BLaER1 (cell line): ENCODE measurements at regions not wholly inside any gene's neighbourhood (a gene's known extent, or its start where the extent isn't known, plus 50 kb on each side); places are given as distances from the start of the nearest gene placed in this dataset.
"Not testable (repeated sequence)": the region's sequence is repeated elsewhere in the genome, so short reads cannot be mapped to it uniquely, and the experiment has no call there.

Experiments used
- H3K27ac ChIP-seq: shearing (Covaris generic); formaldehyde crosslinking; 2 replicates; pipeline ENCODE4 v1.8.1; 2022
- H3K27me3 ChIP-seq: shearing (Covaris generic); formaldehyde crosslinking; 2 replicates; pipeline ENCODE4 v1.8.1; 2022
- H3K36me3 ChIP-seq: shearing (Covaris generic); formaldehyde crosslinking; 2 replicates; pipeline ENCODE4 v1.8.1; 2022
- H3K4me1 ChIP-seq: shearing (Covaris generic); formaldehyde crosslinking; 2 replicates; pipeline ENCODE4 v1.8.1; 2022
- H3K4me2 ChIP-seq: shearing (Covaris generic); formaldehyde crosslinking; 2 replicates; pipeline ENCODE4 v1.8.1; 2022
- H3K4me3 ChIP-seq: shearing (Covaris generic); formaldehyde crosslinking; 2 replicates; pipeline ENCODE4 v1.8.1; 2022
- H3K9ac ChIP-seq: shearing (Covaris generic); formaldehyde crosslinking; 2 replicates; pipeline ENCODE4 v1.8.1; 2022
- H3K9me3 ChIP-seq: shearing (Covaris generic); formaldehyde crosslinking; 2 replicates; pipeline ENCODE4 v1.8.1; 2022
- H4K20me1 ChIP-seq: shearing (Covaris generic); formaldehyde crosslinking; 2 replicates; pipeline ENCODE4 v1.8.1; 2022
- Cebpa-rat ChIP-seq: shearing (Covaris generic); IDR thresholded peaks from 2 replicates; pipeline ENCODE4 v1.8.1; 2022

DNA sequence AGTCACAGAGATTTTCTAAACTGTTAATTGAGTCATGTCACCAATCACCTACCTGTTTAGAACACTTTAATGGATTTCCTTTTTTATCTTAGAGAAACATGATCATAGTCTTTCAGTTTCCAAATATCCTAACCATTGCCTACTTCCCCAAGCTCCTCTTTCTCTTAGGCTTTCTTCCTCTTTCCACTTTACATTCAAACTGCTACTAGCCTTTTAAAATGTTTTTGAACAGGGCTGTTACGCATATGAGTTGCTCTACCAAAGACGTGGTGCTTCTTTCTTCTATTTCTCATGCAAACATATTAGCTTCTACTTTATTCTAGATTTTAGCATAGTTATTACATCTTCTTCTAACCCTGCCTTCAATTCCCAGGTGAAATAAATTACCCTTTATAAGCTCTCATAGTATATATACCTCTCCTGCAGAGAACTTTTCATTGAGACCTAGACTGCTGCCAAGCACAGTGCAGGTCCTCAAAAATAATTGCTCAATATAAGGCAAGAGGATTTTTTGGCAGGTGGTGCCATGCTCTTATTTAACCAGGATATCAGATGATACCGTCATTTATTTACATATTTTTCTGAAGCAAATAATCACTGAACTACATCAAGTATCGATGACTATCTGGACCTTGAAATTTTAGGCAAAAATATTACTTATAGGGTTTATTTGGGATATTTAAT, 937.1 kb downstream of the TSN start:
- no peaks in the 10 kb centered on the region for H3K4me1 ChIP-seq
- H3K4me2 ChIP-seq = no peak overlapping the region
- H4K20me1 ChIP-seq = no peaks in the 10 kb centered on the region
- no peak overlapping the region for H3K4me3 ChIP-seq
- H3K9me3 ChIP-seq = no peaks in the 10 kb centered on the region
- TF ChIP-seq Cebpa-rat = no peak
- H3K27me3 ChIP-seq = no peaks in the 10 kb centered on the region
- H3K9ac ChIP-seq = no peak overlapping the region
- no peak overlapping the region for H3K27ac ChIP-seq
- no peaks in the 10 kb centered on the region for H3K36me3 ChIP-seq

DNA sequence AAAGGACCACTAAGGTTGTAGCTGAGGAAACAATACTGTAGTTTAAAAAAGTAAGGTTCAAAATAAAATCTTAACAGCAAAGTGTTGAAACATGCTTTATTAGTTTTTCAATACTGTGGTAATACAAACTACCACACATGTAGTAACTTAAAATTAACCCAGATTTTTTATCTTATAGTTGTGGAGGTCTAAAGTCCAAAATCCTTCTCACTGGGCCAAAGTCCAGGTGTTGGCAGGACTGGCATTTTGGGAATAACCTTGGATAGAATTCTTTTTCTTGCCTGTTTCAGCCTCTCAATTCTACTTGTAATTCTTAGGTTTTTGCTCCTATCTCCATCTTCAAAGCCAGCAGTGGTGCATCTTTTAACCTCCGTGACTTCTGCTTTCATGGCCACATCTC, 942.0 kb downstream of the TSN start:
- no peak for TF ChIP-seq Cebpa-rat
- Histone ChIP-seq H3K27me3 (no peaks in the 10 kb centered on the region), H4K20me1 (no peaks in the 10 kb centered on the region), H3K27ac (no peak overlapping the region), H3K4me1 (no peaks in the 10 kb centered on the region), H3K36me3 (no peaks in the 10 kb centered on the region), H3K9ac (no peak overlapping the region), H3K9me3 (no peaks in the 10 kb centered on the region), H3K4me3 (no peak overlapping the region), H3K4me2 (no peak overlapping the region)

DNA sequence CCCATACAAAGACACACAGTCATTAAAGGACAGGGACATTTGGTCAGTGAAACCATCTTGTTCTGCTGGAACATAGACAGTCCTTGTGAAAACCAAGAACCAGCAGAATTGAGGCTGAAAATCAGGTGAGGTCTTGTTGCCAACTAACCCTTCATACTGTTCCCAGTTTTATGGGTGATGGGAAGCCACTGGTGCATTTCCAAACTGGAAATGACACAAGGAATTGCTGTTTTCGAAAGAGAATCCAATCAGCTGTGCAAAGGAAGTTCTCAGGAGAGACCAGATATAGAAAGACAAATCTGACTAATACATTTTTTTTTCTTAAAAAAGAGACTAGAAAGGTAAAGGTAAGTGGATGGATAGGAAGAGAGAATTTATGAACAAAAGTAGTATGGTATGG, 948.2 kb downstream of the TSN start:
- no peak for TF ChIP-seq Cebpa-rat

DNA sequence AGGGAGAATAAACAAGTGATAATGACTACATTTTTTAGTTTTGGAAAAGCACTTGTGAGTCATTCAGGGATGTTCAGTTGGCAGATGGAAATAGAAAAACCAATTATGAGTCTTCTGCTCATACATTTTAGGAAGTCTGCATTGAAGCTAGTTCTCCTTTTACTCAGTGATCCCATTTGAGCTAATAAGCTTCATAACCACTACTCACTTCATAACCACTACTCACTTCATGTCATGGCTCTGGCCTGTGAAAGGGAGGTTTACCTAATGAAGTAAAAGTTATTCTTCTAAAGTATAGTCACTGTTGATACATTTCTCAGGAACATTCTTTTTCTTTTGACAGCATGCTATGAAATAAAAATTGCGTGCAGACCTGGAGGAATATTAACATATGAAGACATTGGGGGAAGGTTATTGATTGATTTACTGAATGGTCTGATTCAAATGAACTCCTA, 948.7 kb downstream of the TSN start:
- H3K27ac ChIP-seq = no peak overlapping the region
- H3K4me1 ChIP-seq = no peaks in the 10 kb centered on the region
- H4K20me1 ChIP-seq = no peaks in the 10 kb centered on the region
- H3K36me3 ChIP-seq = no peaks in the 10 kb centered on the region
- H3K27me3 ChIP-seq = no peaks in the 10 kb centered on the region
- no peak overlapping the region for H3K4me2 ChIP-seq
- no peaks in the 10 kb centered on the region for H3K9me3 ChIP-seq
- H3K9ac ChIP-seq = no peak overlapping the region
- no peak overlapping the region for H3K4me3 ChIP-seq
- TF ChIP-seq Cebpa-rat = no peak

More for the DNA sequence above, 948.2 kb downstream of the TSN start:
- Histone ChIP-seq H3K27me3 (no peaks in the 10 kb centered on the region), H3K36me3 (no peaks in the 10 kb centered on the region), H3K4me2 (no peak overlapping the region), H4K20me1 (no peaks in the 10 kb centered on the region), H3K4me1 (no peaks in the 10 kb centered on the region), H3K9ac (no peak overlapping the region), H3K9me3 (no peaks in the 10 kb centered on the region), H3K27ac (no peak overlapping the region), H3K4me3 (no peak overlapping the region)

DNA sequence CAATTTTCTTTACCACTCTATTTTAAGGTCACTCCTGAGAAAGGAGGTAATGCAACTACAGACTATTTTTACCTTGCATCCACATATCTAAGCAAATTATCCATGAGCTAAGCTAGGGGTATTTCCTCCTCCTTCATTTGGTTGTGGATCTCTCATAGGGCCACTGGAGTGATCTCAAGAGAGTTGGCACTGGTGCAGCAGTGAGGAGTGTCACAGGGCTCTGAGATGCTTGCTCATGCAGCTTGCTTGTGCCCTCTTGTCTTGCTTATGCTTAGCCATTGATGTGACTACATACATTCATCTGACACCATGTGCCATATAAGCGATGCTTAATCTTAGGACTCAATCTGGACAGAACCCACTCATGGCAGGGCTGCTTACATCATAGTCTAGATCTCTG, 950.3 kb downstream of the TSN start:
- no peaks in the 10 kb centered on the region for H3K27me3 ChIP-seq
- H3K27ac ChIP-seq = no peak overlapping the region
- no peak overlapping the region for H3K4me2 ChIP-seq
- H3K9me3 ChIP-seq = no peaks in the 10 kb centered on the region
- H3K36me3 ChIP-seq = no peaks in the 10 kb centered on the region
- H3K4me1 ChIP-seq = no peaks in the 10 kb centered on the region
- no peaks in the 10 kb centered on the region for H4K20me1 ChIP-seq
- no peak overlapping the region for H3K4me3 ChIP-seq
- H3K9ac ChIP-seq = no peak overlapping the region
- no peak for TF ChIP-seq Cebpa-rat

DNA sequence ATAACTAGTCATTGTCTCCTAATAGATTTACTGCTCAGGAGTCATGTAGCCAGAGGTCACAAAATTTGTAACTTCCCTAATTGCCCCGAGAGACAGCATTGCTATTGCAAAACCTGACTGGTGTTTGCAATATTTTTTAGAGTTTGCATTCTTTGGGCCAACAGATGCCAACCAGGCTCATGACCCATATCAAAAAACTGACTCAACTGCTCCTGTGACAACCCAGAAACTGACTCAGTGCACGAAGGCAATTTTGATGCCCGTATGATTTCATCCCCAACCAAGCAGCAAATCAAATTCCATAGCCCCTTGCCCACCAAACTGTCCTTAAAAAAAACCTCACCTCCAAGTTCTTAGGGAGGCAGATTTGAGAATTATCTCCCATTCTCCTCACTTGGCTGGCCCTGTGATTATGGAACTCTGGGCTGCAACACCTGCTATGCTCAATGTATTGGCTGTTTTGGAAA, 951.3 kb downstream of the TSN start:
- Histone ChIP-seq H4K20me1 (no peaks in the 10 kb centered on the region), H3K4me3 (no peak overlapping the region), H3K27me3 (no peaks in the 10 kb centered on the region), H3K36me3 (no peaks in the 10 kb centered on the region), H3K9ac (no peak overlapping the region), H3K9me3 (0 out of 2 replicates have a peak, but pooled peaks cover 8% of the 10 kb centered on the region), H3K4me2 (no peak overlapping the region), H3K27ac (no peak overlapping the region), H3K4me1 (no peaks in the 10 kb centered on the region)
- TF ChIP-seq Cebpa-rat = no peak

DNA sequence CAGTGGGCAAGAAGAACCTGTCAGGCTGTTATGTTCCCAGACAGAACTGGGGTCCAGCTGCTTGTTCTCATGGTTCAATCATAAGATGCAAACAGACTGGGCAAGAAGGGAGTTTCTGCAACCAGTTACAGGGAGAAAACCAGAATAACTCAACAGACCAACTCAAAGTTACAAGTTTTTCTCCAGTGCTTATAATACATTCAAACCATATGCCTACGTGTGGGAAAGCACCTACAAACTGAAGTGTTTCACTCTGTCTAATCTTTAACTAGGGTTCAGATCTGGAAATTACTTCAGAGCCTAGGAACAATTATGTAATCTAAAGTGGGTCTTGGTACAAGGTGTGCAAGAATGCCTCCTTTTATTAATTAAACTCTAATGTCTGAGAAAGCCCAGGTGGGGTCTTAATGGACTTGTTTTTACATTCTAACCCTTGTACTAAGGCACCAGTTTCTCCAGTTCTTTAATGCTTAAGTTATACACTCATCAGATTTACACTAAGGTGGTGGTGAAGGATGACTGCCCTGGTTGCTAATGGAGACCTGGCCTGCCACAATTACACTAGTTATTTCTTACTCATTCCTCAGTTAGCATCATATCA, 951.9 kb downstream of the TSN start:
- Histone ChIP-seq H3K4me1 (no peaks in the 10 kb centered on the region), H3K4me2 (no peak overlapping the region), H3K4me3 (no peak overlapping the region), H3K36me3 (no peaks in the 10 kb centered on the region), H3K27me3 (no peaks in the 10 kb centered on the region), H4K20me1 (no peaks in the 10 kb centered on the region), H3K27ac (no peak overlapping the region), H3K9me3 (peaks cover 13% of the 10 kb centered on the region; the same call in 1 of the 2 replicates), H3K9ac (no peak overlapping the region)
- TF ChIP-seq Cebpa-rat = no peak

DNA sequence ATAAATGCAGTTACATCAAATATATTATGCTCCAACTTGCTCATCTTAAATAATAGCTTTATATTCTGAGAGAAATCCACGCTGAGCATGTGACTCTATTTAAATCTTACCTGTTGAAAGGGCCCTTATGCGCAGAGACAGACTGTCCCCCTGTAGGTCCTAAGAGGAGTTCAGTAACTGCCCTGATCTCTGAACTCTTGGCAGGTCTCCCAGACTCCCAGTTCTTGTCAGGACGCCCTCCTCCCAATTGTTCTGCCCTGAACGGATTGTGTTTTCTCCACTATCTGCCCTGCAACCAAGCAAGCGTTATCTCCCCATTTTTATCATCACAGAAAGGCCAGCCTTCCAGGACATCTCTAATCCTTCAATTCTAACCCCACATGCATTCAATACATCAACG, 954.6 kb downstream of the TSN start:
- Histone ChIP-seq H3K27me3 (no peaks in the 10 kb centered on the region), H3K4me1 (no peaks in the 10 kb centered on the region), H3K27ac (no peak overlapping the region), H4K20me1 (no peaks in the 10 kb centered on the region), H3K36me3 (no peaks in the 10 kb centered on the region), H3K9me3 (peaks cover 26% of the 10 kb centered on the region), H3K4me3 (no peak overlapping the region), H3K4me2 (no peak overlapping the region), H3K9ac (no peak overlapping the region)
- no peak for TF ChIP-seq Cebpa-rat

DNA sequence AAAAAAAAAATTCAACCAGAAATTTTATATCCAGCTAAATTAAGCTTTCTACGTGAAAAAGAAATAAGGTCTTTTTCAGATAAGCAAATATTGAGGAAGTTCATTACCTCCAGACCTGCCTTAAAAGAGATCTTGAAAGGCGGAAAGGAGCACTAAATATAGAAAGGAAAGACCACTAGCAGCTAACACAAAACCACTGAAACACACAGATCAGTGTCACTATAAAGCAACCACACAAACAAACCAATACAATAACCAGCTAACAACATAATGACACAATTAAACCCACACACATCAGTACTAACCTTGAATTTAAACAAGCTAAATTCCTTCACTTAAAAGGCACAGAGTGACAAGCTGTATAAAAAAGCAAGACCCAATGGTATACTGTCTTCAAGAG, 958.3 kb downstream of the TSN start:
- no peak overlapping the region for H3K9ac ChIP-seq
- H3K4me3 ChIP-seq = no peak overlapping the region
- no peaks in the 10 kb centered on the region for H3K36me3 ChIP-seq
- H3K27ac ChIP-seq = no peak overlapping the region
- H3K4me2 ChIP-seq = no peak overlapping the region
- H3K9me3 ChIP-seq = peaks cover 26% of the 10 kb centered on the region
- TF ChIP-seq Cebpa-rat = no peak
- H3K27me3 ChIP-seq = no peaks in the 10 kb centered on the region
- no peaks in the 10 kb centered on the region for H3K4me1 ChIP-seq
- H4K20me1 ChIP-seq = no peaks in the 10 kb centered on the region

DNA sequence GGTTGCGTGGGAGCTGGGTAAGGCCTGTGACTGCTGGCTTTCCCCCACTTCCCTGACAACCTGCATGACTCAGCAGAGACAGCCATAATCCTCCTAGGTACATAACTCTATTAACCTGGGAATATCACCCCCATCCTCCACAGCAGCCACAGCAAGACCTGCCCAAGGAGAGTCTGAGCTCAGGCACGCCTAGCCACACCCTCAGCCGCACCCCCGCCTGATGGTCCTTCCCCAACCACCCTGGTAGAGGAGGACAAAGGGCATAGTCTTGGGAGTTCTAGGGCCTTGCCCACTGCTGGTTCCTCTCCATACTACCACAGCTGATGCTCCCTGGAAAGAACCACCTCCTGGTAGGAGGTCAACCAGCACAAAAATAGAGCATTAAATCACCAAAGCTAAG, 965.4 kb downstream of the TSN start:
- H3K9me3 ChIP-seq, H3K4me1 ChIP-seq, H3K9ac ChIP-seq, H3K4me2 ChIP-seq, H3K27ac ChIP-seq, H3K4me3 ChIP-seq, H3K27me3 ChIP-seq, H4K20me1 ChIP-seq, H3K36me3 ChIP-seq: not testable (repeated sequence)
